ENCODE measurements at regions not wholly inside any gene's neighbourhood (a gene's known extent, or its start where the extent isn't known, plus 50 kb on each side); places are given as distances from the start of the nearest gene placed in this dataset.
A peak's percentile ranks its signal among the peaks of the same experiment; 100 is the strongest.

GRCh38 chr12:30330565-30330964 lies 365.1 kb downstream of the IPO8 start:
- TF ChIP-seq CTCF (IDR thresholded peaks at IDR 0.05; ENCODE audit: borderline replicate concordance) = no peak
- H3K27me3 ChIP-seq (ENCODE audit: low read depth) = no peaks in the 10 kb centered on the region
- intact Hi-C loops (cut with micrococcal nuclease) = no loop called here

GRCh38 chr12:30329281-30329680 lies 366.4 kb downstream of the IPO8 start:
- no peaks in the 10 kb centered on the region for H3K4me1 ChIP-seq
- no peak overlapping the region for H3K27ac ChIP-seq (replicated peaks)
- no peaks in the 10 kb centered on the region for H3K27me3 ChIP-seq (ENCODE audit: low read depth)
- no peak for TF ChIP-seq CTCF (IDR thresholded peaks at IDR 0.05; ENCODE audit: borderline replicate concordance)
- peaks cover 14% of the 10 kb centered on the region for H3K9me3 ChIP-seq (replicated peaks)
- no peak overlapping the region for H3K4me3 ChIP-seq
- DNase-seq = no peak
- no peaks in the 10 kb centered on the region for H3K36me3 ChIP-seq
- intact Hi-C loops (cut with micrococcal nuclease) = no loop called here

More at GRCh38 chr12:30330565-30330964, 365.1 kb downstream of the IPO8 start:
- H3K9me3 ChIP-seq (replicated peaks) = peaks cover 2% of the 10 kb centered on the region
- no peaks in the 10 kb centered on the region for H3K36me3 ChIP-seq
- H3K4me1 ChIP-seq = no peaks in the 10 kb centered on the region
- DNase-seq = no peak
- H3K4me3 ChIP-seq = no peak overlapping the region
- no peak overlapping the region for H3K27ac ChIP-seq (replicated peaks)

- peak; percentile 23 for TF ChIP-seq CTCF (IDR thresholded peaks at IDR 0.05; ENCODE audit: borderline replicate concordance)
- no peak for DNase-seq
- peaks cover 27% of the 10 kb centered on the region for H3K9me3 ChIP-seq (replicated peaks)
- no peak overlapping the region for H3K27ac ChIP-seq (replicated peaks)
- intact Hi-C loops (cut with micrococcal nuclease) = no loop called here
- H3K36me3 ChIP-seq = no peaks in the 10 kb centered on the region
- H3K4me3 ChIP-seq = no peak overlapping the region
- H3K27me3 ChIP-seq (ENCODE audit: low read depth) = no peaks in the 10 kb centered on the region
- H3K4me1 ChIP-seq = no peaks in the 10 kb centered on the region
Observed at GRCh38 chr12:30323008-30323407, 372.7 kb downstream of the IPO8 start.

GRCh38 chr12:30320561-30320960 lies 375.1 kb downstream of the IPO8 start:
- Histone ChIP-seq H3K4me3 (no peak overlapping the region), H3K27ac (replicated peaks) (no peak overlapping the region), H3K4me1 (no peaks in the 10 kb centered on the region), H3K27me3 (ENCODE audit: low read depth) (no peaks in the 10 kb centered on the region), H3K36me3 (no peaks in the 10 kb centered on the region), H3K9me3 (replicated peaks) (peaks cover 25% of the 10 kb centered on the region)
- intact Hi-C loops (cut with micrococcal nuclease) = no loop called here
- no peak for TF ChIP-seq CTCF (IDR thresholded peaks at IDR 0.05; ENCODE audit: borderline replicate concordance)
- no peak for DNase-seq

GRCh38 chr12:30314506-30315100 lies 381.1 kb downstream of the IPO8 start:
- DNase-seq = no peak
- Histone ChIP-seq H3K4me3 (no peak overlapping the region), H3K27me3 (ENCODE audit: low read depth) (no peaks in the 10 kb centered on the region), H3K36me3 (no peaks in the 10 kb centered on the region), H3K4me1 (no peaks in the 10 kb centered on the region), H3K9me3 (replicated peaks) (peaks cover 27% of the 10 kb centered on the region), H3K27ac (replicated peaks) (no peak overlapping the region)
- TF ChIP-seq CTCF (IDR thresholded peaks at IDR 0.05; ENCODE audit: borderline replicate concordance) = no peak
- intact Hi-C loops (cut with micrococcal nuclease) = no loop called here
